ENCODE measurements at regions not wholly inside any gene's neighbourhood (a gene's known extent, or its start where the extent isn't known, plus 50 kb on each side); places are given as distances from the start of the nearest gene placed in this dataset.

DNA sequence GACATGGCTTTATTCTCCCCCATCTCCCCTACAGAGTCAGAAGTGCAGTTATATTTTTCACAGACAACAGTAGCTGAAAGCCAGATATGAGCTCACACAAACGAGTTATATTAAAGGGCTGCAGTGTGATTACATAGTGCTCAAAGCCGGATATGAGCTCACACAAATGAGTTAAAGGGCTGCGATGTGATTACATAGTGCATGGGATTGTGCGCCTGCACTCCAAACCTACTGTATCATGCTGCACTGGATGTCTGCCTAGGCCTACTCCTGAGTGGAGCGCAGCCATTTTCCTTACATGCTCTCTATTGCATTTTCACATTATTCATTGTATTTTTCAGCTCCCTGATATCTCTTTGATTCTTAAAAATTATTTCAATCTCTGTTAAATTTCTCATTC lies 414.6 kb upstream of the LARGE1 start:
- no peak for DNase-seq (ENCODE audit: low read depth)
- TF ChIP-seq CTCF (IDR thresholded peaks at IDR 0.05; ENCODE audit: insufficient read depth, low read depth, low read length, missing control alignments), result no peak
- H3K4me3 ChIP-seq (ENCODE audit: low read length), result no peak overlapping the region

DNA sequence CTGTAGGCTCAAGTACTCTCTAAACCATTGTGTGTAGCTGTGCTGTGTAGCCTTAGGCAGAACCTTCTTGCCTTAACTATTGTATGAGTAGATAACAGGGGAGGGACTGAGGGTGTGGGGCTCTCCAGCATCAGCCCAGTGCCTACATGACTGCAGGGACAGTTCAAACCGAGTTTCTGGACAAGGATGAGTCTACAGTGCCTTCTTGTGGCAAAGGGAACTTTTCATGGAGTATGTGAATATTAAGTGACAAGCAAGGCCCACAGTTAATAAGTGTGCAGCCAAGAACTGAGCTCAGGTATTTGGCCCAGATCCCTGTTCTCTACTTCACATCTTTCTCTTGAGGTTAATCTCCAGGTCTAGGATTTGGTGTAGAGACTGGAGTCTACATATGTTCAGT lies 424.4 kb upstream of the LARGE1 start:
- no peak for DNase-seq (ENCODE audit: low read depth)
- TF ChIP-seq CTCF (IDR thresholded peaks at IDR 0.05; ENCODE audit: insufficient read depth, low read depth, low read length, missing control alignments), result no peak
- H3K4me3 ChIP-seq (ENCODE audit: low read length), result no peak overlapping the region

DNA sequence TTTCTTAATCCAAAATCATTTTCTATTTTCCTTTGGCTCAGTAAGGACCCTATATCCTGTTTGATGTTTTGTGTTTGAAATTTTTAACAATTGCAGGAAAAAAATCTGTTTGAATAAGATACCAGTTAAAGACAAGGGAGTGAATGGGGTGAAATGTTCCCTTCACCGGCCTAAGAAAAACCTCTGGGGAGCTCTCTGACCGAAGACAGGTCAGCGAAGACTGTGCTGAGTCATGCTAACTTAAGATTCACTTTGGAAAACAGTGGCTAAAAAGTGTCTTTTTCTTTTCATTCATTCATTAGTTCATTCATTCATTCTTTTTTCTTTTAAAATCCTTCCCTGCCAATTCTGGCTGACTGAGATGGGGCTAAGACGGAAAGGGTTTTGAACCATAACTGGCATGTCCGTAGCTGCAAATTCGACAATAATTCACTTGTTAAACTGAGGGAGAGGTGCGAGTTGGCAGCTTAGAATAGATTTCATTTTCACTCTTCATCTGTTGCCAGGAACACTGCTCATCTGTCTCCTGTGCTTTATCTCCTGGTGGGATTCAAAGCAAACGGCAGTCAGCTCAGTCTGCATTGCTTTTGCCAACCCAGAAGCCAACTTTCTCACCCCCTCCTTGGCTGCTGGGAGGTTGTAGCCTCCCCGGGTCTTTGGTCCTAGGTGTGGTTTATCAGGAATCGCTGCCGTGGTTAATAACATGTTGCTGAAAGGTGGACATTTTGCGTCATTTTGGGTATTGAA lies 434.0 kb upstream of the LARGE1 start:
- no peak for DNase-seq (ENCODE audit: low read depth)
- no peak overlapping the region for H3K4me3 ChIP-seq (ENCODE audit: low read length)
- TF ChIP-seq CTCF (IDR thresholded peaks at IDR 0.05; ENCODE audit: insufficient read depth, low read depth, low read length, missing control alignments), result no peak

DNA sequence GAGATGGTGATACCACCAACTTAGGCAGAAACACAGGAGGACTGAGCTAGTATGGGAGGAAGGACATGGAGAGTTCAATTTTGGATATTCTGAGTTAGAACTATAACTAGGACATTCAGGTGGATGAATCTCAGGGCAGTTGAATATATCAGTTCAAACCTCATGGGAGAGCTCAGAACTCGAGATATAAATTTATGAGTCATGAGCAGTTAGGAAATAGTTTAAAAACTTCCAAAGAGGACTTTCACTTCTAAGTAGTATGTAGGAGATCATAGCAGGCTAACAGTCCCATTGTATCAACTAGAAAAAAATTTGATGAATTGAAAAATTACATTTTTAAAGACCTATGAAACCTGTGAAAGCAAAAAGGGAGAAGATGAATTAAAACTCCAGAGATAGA lies 436.2 kb upstream of the LARGE1 start:
- no peak overlapping the region for H3K4me3 ChIP-seq (ENCODE audit: low read length)
- DNase-seq (ENCODE audit: low read depth), result no peak
- TF ChIP-seq CTCF (IDR thresholded peaks at IDR 0.05; ENCODE audit: insufficient read depth, low read depth, low read length, missing control alignments), result no peak

GRCh38 chr22:34370711-34371110 lies 450.4 kb upstream of the LARGE1 start:
- DNase-seq (ENCODE audit: low read depth), result no peak
- H3K4me3 ChIP-seq (ENCODE audit: low read length), result no peak overlapping the region
- no peak for TF ChIP-seq CTCF (IDR thresholded peaks at IDR 0.05; ENCODE audit: insufficient read depth, low read depth, low read length, missing control alignments)

- TF ChIP-seq CTCF (IDR thresholded peaks at IDR 0.05; ENCODE audit: insufficient read depth, low read depth, low read length, missing control alignments), result no peak
- H3K4me3 ChIP-seq (ENCODE audit: low read length), result no peak overlapping the region
- DNase-seq (ENCODE audit: low read depth), result no peak
Observed at GRCh38 chr22:34379825-34380224, 459.5 kb upstream of the LARGE1 start.

- no peak for TF ChIP-seq CTCF (IDR thresholded peaks at IDR 0.05; ENCODE audit: insufficient read depth, low read depth, low read length, missing control alignments)
- DNase-seq (ENCODE audit: low read depth), result no peak
- H3K4me3 ChIP-seq (ENCODE audit: low read length), result no peak overlapping the region
Observed at GRCh38 chr22:34380532-34380931, 460.3 kb upstream of the LARGE1 start.

Data from epithelial cell of esophagus (primary cell).